IMR-90 (cell line): ENCODE measurements at regions not wholly inside any gene's neighbourhood (a gene's known extent, or its start where the extent isn't known, plus 50 kb on each side); places are given as distances from the start of the nearest gene placed in this dataset.

Experiments used
- BHLHE40 ChIP-seq: fragments of 150-350 bp; IDR thresholded peaks from 2 replicates; pipeline ENCODE4 v1.6.1; 2016; ENCODE audit warnings: mild to moderate bottlenecking, low read depth, low read length
- CEBPB ChIP-seq: IDR thresholded peaks from 2 replicates; pipeline ENCODE4 v1.6.1; 2012; ENCODE audit warnings: low read depth, low read length, improper control_type of control experiment
- CTCF ChIP-seq: conservative IDR thresholded peaks from 2 replicates; pipeline ENCODE4 v1.5.1; 2012; ENCODE audit warnings: mild to moderate bottlenecking, low read depth, low read length, improper control_type of control experiment
- FOS ChIP-seq: fragments of 150-350 bp; IDR thresholded peaks from 2 replicates; pipeline ENCODE4 v1.6.1; 2016; ENCODE audit warnings: low read depth, low read length
- MAZ ChIP-seq: IDR thresholded peaks from 2 replicates; pipeline ENCODE4 v1.6.1; 2012; ENCODE audit warnings: low read depth, mild to moderate bottlenecking, low read length, improper control_type of control experiment, moderate library complexity, borderline replicate concordance
- POLR2A ChIP-seq: IDR thresholded peaks from 2 replicates; pipeline ENCODE4 v1.6.1; 2012; ENCODE audit warnings: mild to moderate bottlenecking, low read depth, low read length
- RAD21 ChIP-seq: IDR thresholded peaks from 2 replicates; pipeline ENCODE4 v1.6.1; 2012; ENCODE audit warnings: low read length, improper control_type of control experiment
- RCOR1 ChIP-seq: IDR thresholded peaks from 2 replicates; pipeline ENCODE4 v1.6.1; 2012; ENCODE audit warnings: mild to moderate bottlenecking, low read length, improper control_type of control experiment; ENCODE audit not compliant: insufficient replicate concordance
- RFX5 ChIP-seq: IDR thresholded peaks from 2 replicates; pipeline ENCODE4 v1.8.0; 2012; ENCODE audit warnings: low read depth, mild to moderate bottlenecking, low read length, moderate library complexity
- SMC3 ChIP-seq: fragments of 150-350 bp; IDR thresholded peaks from 2 replicates; pipeline ENCODE4 v1.6.1; 2016; ENCODE audit warnings: low read depth, mild to moderate bottlenecking, antibody characterized with exemption, low read length, moderate library complexity

GRCh38 chr15:62812515-62812835 is 230.1 kb upstream of the TPM1 start:
- TF ChIP-seq CTCF (no peak), POLR2A (no peak), RAD21 (no peak), MAZ (no peak), SMC3 (no peak), FOS (no peak), CEBPB (no peak), RCOR1 (no peak), BHLHE40 (no peak), RFX5 (no peak)
